ENCODE measurements at regions not wholly inside any gene's neighbourhood (a gene's known extent, or its start where the extent isn't known, plus 50 kb on each side); places are given as distances from the start of the nearest gene placed in this dataset.

- no peak for TF ChIP-seq CTCF (IDR thresholded peaks at IDR 0.05; ENCODE audit: low read length, missing control alignments)
- DNase-seq (ENCODE audit: low read depth): no peak
- H3K4me3 ChIP-seq (replicated peaks; ENCODE audit: low read depth, low read length): no peak overlapping the region
These were observed 606.8 kb downstream of the TOX3 start for GRCh38 chr16:51940183-51940582.

GRCh38 chr16:51939378-51939871 lies 607.5 kb downstream of the TOX3 start:
- H3K4me3 ChIP-seq (replicated peaks; ENCODE audit: low read depth, low read length): no peak overlapping the region
- DNase-seq (ENCODE audit: low read depth): no peak
- no peak for TF ChIP-seq CTCF (IDR thresholded peaks at IDR 0.05; ENCODE audit: low read length, missing control alignments)

GRCh38 chr16:51938861-51939260 lies 608.1 kb downstream of the TOX3 start:
- TF ChIP-seq CTCF (IDR thresholded peaks at IDR 0.05; ENCODE audit: low read length, missing control alignments): no peak
- no peak overlapping the region for H3K4me3 ChIP-seq (replicated peaks; ENCODE audit: low read depth, low read length)
- no peak for DNase-seq (ENCODE audit: low read depth)

DNA sequence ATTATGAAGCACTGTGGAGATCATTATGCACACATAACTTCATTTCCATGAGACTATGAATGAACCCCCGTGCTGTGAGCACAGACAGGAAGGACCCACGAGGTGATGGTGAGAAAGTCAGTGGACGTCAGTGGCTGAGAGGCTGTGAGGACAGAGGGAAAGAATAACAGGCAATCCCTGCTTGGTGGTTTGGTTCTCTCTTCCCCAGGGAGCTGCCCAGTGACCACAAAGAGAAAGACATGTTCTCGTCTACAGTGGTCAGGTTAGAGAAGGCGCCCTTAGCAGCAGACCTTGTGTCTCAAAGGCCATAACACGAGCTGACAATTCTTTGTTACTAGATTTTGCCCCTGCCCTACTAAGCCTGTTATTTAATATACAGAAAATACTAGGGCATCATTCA lies 609.2 kb downstream of the TOX3 start:
- no peak for DNase-seq (ENCODE audit: low read depth)
- H3K4me3 ChIP-seq (replicated peaks; ENCODE audit: low read depth, low read length): no peak overlapping the region
- TF ChIP-seq CTCF (IDR thresholded peaks at IDR 0.05; ENCODE audit: low read length, missing control alignments): no peak

DNA sequence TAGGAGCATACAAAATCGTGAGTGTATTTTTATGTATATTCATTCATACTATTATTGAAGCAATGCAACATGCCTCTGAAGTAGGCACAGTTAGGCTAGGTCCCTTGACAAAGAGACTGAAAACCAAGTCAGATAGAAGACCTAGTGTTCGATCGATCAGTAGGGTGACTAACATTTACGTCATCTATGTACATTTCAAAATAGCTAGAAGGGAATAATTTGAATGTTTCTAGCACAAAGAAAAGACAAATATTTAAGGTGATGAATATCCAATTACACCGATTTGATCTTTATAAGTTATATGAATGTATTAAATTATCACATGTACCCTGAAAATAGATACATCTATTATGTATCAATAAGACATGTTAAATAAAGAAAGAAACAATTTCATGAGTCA lies 610.1 kb downstream of the TOX3 start:
- no peak for TF ChIP-seq CTCF (IDR thresholded peaks at IDR 0.05; ENCODE audit: low read length, missing control alignments)
- H3K4me3 ChIP-seq (replicated peaks; ENCODE audit: low read depth, low read length): no peak overlapping the region
- no peak for DNase-seq (ENCODE audit: low read depth)

GRCh38 chr16:51932317-51932716 lies 614.6 kb downstream of the TOX3 start:
- no peak for TF ChIP-seq CTCF (IDR thresholded peaks at IDR 0.05; ENCODE audit: low read length, missing control alignments)
- no peak for DNase-seq (ENCODE audit: low read depth)
- H3K4me3 ChIP-seq (replicated peaks; ENCODE audit: low read depth, low read length): no peak overlapping the region

DNA sequence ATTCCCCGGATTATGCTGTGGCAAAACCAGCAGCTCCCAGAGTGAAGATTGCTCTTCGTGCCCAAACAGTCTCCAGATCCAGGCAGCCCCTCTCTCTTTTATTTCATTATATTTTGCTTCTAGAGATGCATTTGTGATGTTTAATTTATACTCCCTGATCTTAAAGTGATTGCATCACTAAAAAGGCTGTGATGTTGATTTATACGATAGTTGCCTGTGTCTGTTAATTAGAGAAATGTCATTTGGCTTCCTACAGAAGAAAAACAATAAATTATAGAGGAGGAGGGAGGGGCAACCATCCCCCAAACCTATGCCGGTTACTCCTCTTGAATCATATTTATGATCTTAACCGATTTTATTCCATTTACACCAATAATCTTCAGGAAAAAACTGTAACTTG lies 615.3 kb downstream of the TOX3 start:
- no peak overlapping the region for H3K4me3 ChIP-seq (replicated peaks; ENCODE audit: low read depth, low read length)
- TF ChIP-seq CTCF (IDR thresholded peaks at IDR 0.05; ENCODE audit: low read length, missing control alignments): no peak
- DNase-seq (ENCODE audit: low read depth): no peak

Measured in fibroblast of pulmonary artery (primary cell).